WTC11 (cell line): ENCODE measurements at regions not wholly inside any gene's neighbourhood (a gene's known extent, or its start where the extent isn't known, plus 50 kb on each side); places are given as distances from the start of the nearest gene placed in this dataset.

ENCODE experiments used
- ATAC-seq: fragments of 200-7000 bp; cut with Tn5 transposase; 2 replicates; pipeline ENCODE4 v1.10.0; 2021; ENCODE audit warnings: mild to moderate bottlenecking, moderate library complexity
- CTCF ChIA-PET: fragments of 300-600 bp; sonication (Branson Sonifier 250); formaldehyde crosslinking; loops from one replicate; lab custom pipeline; 2021; ENCODE audit warnings: antibody characterized with exemption; lab: Charles Lee
- POLR2A ChIA-PET: fragments of 350-600 bp; sonication (Branson Sonifier 250); formaldehyde crosslinking; loops from one replicate; lab custom pipeline; 2021; ENCODE audit warnings: antibody characterized with exemption; lab: Charles Lee
- DNase-seq: peaks from one replicate; pipeline ENCODE4 v3.0.0; 2021; ENCODE audit warnings: low spot score
- H3K27ac Mint-ChIP-seq: 2 replicates; pipeline ENCODE4 v1.8.0; 2021; ENCODE audit warnings: mixed read lengths
- H3K27me3 Mint-ChIP-seq: 2 replicates; pipeline ENCODE4 v1.8.0; 2021; ENCODE audit warnings: low read depth, mild to moderate bottlenecking, moderate library complexity, mixed read lengths
- H3K36me3 Mint-ChIP-seq: 2 replicates; pipeline ENCODE4 v1.8.0; 2021; ENCODE audit warnings: mixed read lengths
- H3K4me1 Mint-ChIP-seq: 2 replicates; pipeline ENCODE4 v1.8.0; 2022; ENCODE audit warnings: mixed read lengths
- H3K4me3 Mint-ChIP-seq: 2 replicates; pipeline ENCODE4 v1.8.0; 2021; ENCODE audit warnings: mild to moderate bottlenecking, moderate library complexity, mixed read lengths
- H3K9me3 Mint-ChIP-seq: 2 replicates; pipeline ENCODE4 v1.8.0; 2021; ENCODE audit warnings: mixed read lengths
- GABPB1 ChIP-seq: sonication (generic); formaldehyde crosslinking; IDR thresholded peaks from 2 replicates; pipeline ENCODE4 v1.8.1; 2023; ENCODE audit warnings: mild to moderate bottlenecking, missing genetic modification reagents
- HMGXB4 ChIP-seq: sonication (generic); formaldehyde crosslinking; IDR thresholded peaks from 2 replicates; pipeline ENCODE4 v1.8.1; 2023; ENCODE audit warnings: mild to moderate bottlenecking, moderate library complexity, missing genetic modification reagents
- IRF1 ChIP-seq: sonication (generic); formaldehyde crosslinking; IDR thresholded peaks from 2 replicates; pipeline ENCODE4 v1.8.0; 2023; ENCODE audit warnings: missing genetic modification reagents
- MXD4 ChIP-seq: fragments of 250-450 bp; sonication (Bioruptor Pico); IDR thresholded peaks from 2 replicates; pipeline ENCODE4 v1.8.0; 2021; ENCODE audit warnings: mild to moderate bottlenecking, moderate library complexity, borderline replicate concordance
- OVOL2 ChIP-seq: fragments of 250-450 bp; sonication (Bioruptor Pico); IDR thresholded peaks from 2 replicates; pipeline ENCODE4 v1.9.0; 2021; ENCODE audit warnings: mild to moderate bottlenecking, borderline replicate concordance
- SMAD3 ChIP-seq: sonication (generic); formaldehyde crosslinking; IDR thresholded peaks from 2 replicates; pipeline ENCODE4 v1.8.0; 2022; ENCODE audit warnings: missing genetic modification reagents, mild to moderate bottlenecking, borderline replicate concordance
- ZMAT4 ChIP-seq: fragments of 250-450 bp; sonication (Bioruptor Pico); IDR thresholded peaks from 2 replicates; pipeline ENCODE4 v1.9.0; 2021; ENCODE audit warnings: mild to moderate bottlenecking
- ZNF232 ChIP-seq: sonication (generic); formaldehyde crosslinking; IDR thresholded peaks from 2 replicates; pipeline ENCODE4 v1.8.0; 2022; ENCODE audit warnings: mild to moderate bottlenecking, missing genetic modification reagents
- ZNF512 ChIP-seq: sonication (generic); formaldehyde crosslinking; IDR thresholded peaks from 2 replicates; pipeline ENCODE4 v1.8.1; 2022; ENCODE audit warnings: missing genetic modification reagents, borderline replicate concordance
- ZNF671 ChIP-seq: fragments of 250-450 bp; sonication (Bioruptor Pico); IDR thresholded peaks from 2 replicates; pipeline ENCODE4 v1.8.0; 2021; ENCODE audit warnings: mild to moderate bottlenecking
- TF ChIP-seq, protein P1 (sequence below): sonication (generic); formaldehyde crosslinking; IDR thresholded peaks from 2 replicates; pipeline ENCODE4 v1.8.1; 2023; ENCODE audit warnings: mild to moderate bottlenecking, missing genetic modification reagents, borderline replicate concordance
- TF ChIP-seq, protein P2 (sequence below): sonication (generic); formaldehyde crosslinking; IDR thresholded peaks from 2 replicates; pipeline ENCODE4 v1.8.1; 2022; ENCODE audit warnings: low read depth, mild to moderate bottlenecking, moderate library complexity, missing genetic modification reagents, borderline replicate concordance
- TF ChIP-seq, protein P3 (sequence below): fragments of 200-600 bp; IDR thresholded peaks from 2 replicates; pipeline ENCODE4 v1.8.0; 2022; ENCODE audit warnings: antibody characterized with exemption

DNA sequence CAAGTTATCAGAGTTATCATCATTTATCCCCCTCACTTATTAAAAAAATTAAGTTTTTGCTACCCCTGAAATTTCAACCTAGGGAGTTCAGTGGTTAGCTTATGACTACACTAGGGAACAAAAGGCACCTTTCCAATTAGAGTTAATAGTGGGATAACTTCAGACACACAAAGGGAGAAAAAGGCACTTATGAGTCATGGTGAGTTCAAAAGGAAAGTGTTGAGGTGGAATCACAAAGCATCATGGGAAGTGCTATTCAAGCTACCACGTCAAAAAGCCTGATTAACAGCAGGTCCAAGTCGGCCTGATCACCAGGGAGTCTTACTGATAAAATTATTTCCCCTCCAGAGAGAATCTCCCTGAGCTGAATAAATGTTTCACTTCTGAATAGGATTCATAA, 165.7 kb downstream of the C7orf25 start:
- Mint-ChIP-seq H3K4me1 (peaks cover 6% of the 10 kb centered on the region), H3K9me3 (peaks cover 20% of the 10 kb centered on the region), H3K27me3 (no peaks in the 10 kb centered on the region; the same call in 1 of the 2 replicates), H3K27ac (no peak overlapping the region), H3K4me3 (no peak overlapping the region), H3K36me3 (peaks cover 2% of the 10 kb centered on the region; the same call in 1 of the 2 replicates)
- ChIA-PET POLR2A (no interaction called here), CTCF (interaction anchor here (0.5 to 2.4 kb wide), 17 partner anchors 9 to 805 kb away, joined by 3 to 32 read pairs (median 5); no protein-coding TSS in a partner anchor)
- ATAC-seq (no peak), DNase-seq (no peak)
- TF ChIP-seq ZMAT4 (CRISPR knock-in tag) (no peak), IRF1 (CRISPR knock-in tag) (no peak), ZNF232 (CRISPR knock-in tag) (no peak), ZNF512 (CRISPR knock-in tag) (no peak), HMGXB4 (no peak), GABPB1 (CRISPR knock-in tag) (no peak)
- TF ChIP-seq, protein P1, sequence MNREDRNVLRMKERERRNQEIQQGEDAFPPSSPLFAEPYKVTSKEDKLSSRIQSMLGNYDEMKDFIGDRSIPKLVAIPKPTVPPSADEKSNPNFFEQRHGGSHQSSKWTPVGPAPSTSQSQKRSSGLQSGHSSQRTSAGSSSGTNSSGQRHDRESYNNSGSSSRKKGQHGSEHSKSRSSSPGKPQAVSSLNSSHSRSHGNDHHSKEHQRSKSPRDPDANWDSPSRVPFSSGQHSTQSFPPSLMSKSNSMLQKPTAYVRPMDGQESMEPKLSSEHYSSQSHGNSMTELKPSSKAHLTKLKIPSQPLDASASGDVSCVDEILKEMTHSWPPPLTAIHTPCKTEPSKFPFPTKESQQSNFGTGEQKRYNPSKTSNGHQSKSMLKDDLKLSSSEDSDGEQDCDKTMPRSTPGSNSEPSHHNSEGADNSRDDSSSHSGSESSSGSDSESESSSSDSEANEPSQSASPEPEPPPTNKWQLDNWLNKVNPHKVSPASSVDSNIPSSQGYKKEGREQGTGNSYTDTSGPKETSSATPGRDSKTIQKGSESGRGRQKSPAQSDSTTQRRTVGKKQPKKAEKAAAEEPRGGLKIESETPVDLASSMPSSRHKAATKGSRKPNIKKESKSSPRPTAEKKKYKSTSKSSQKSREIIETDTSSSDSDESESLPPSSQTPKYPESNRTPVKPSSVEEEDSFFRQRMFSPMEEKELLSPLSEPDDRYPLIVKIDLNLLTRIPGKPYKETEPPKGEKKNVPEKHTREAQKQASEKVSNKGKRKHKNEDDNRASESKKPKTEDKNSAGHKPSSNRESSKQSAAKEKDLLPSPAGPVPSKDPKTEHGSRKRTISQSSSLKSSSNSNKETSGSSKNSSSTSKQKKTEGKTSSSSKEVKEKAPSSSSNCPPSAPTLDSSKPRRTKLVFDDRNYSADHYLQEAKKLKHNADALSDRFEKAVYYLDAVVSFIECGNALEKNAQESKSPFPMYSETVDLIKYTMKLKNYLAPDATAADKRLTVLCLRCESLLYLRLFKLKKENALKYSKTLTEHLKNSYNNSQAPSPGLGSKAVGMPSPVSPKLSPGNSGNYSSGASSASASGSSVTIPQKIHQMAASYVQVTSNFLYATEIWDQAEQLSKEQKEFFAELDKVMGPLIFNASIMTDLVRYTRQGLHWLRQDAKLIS (CRISPR knock-in tag): no peak

GRCh38 chr7:42745357-42746059, 166.4 kb downstream of the C7orf25 start:
- ATAC-seq (peak; percentile 43; the same call in 1 of the 2 replicates), DNase-seq (peak; percentile 82)
- TF ChIP-seq, protein P2, sequence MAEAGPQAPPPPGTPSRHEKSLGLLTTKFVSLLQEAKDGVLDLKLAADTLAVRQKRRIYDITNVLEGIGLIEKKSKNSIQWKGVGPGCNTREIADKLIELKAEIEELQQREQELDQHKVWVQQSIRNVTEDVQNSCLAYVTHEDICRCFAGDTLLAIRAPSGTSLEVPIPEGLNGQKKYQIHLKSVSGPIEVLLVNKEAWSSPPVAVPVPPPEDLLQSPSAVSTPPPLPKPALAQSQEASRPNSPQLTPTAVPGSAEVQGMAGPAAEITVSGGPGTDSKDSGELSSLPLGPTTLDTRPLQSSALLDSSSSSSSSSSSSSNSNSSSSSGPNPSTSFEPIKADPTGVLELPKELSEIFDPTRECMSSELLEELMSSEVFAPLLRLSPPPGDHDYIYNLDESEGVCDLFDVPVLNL (CRISPR knock-in tag): no peak
- TF ChIP-seq SMAD3 (CRISPR knock-in tag): no peak
- TF ChIP-seq, protein P3, sequence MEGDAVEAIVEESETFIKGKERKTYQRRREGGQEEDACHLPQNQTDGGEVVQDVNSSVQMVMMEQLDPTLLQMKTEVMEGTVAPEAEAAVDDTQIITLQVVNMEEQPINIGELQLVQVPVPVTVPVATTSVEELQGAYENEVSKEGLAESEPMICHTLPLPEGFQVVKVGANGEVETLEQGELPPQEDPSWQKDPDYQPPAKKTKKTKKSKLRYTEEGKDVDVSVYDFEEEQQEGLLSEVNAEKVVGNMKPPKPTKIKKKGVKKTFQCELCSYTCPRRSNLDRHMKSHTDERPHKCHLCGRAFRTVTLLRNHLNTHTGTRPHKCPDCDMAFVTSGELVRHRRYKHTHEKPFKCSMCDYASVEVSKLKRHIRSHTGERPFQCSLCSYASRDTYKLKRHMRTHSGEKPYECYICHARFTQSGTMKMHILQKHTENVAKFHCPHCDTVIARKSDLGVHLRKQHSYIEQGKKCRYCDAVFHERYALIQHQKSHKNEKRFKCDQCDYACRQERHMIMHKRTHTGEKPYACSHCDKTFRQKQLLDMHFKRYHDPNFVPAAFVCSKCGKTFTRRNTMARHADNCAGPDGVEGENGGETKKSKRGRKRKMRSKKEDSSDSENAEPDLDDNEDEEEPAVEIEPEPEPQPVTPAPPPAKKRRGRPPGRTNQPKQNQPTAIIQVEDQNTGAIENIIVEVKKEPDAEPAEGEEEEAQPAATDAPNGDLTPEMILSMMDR: peak; percentile 85
- TF ChIP-seq OVOL2 (CRISPR knock-in tag): no peak
- TF ChIP-seq ZNF671 (CRISPR knock-in tag): no peak
- no peak for TF ChIP-seq MXD4 (CRISPR knock-in tag)
- Mint-ChIP-seq H3K9me3 (peaks cover 20% of the 10 kb centered on the region), H3K4me3 (no peak overlapping the region), H3K4me1 (peaks cover 6% of the 10 kb centered on the region), H3K27ac (no peak overlapping the region), H3K27me3 (no peaks in the 10 kb centered on the region), H3K36me3 (peaks cover 2% of the 10 kb centered on the region; the same call in 1 of the 2 replicates)
- ChIA-PET POLR2A (interaction anchor here (1.0 kb wide), 1 partner anchor 673 kb away, joined by 3 read pairs; no protein-coding TSS in a partner anchor), CTCF (interaction anchor here (0.5 to 2.4 kb wide), 50 partner anchors 8 to 805 kb away, joined by 3 to 32 read pairs (median 4); no protein-coding TSS in a partner anchor)
